HFFc6 (cell line): ENCODE measurements at regions not wholly inside any gene's neighbourhood (a gene's known extent, or its start where the extent isn't known, plus 50 kb on each side); places are given as distances from the start of the nearest gene placed in this dataset.

Source experiments
- DNase-seq: peaks from one replicate; pipeline ENCODE4 v3.0.0-alpha.2; 2018
- H3K27ac Mint-ChIP-seq: 2 replicates; pipeline ENCODE4 v1.8.0; 2020; ENCODE audit warnings: mild to moderate bottlenecking, mixed read lengths
- H3K27me3 Mint-ChIP-seq: 2 replicates; pipeline ENCODE4 v1.8.0; 2021; ENCODE audit warnings: mild to moderate bottlenecking, moderate library complexity, mixed read lengths; ENCODE audit not compliant: insufficient read depth
- H3K36me3 Mint-ChIP-seq: 2 replicates; pipeline ENCODE4 v1.8.0; 2021; ENCODE audit warnings: low read depth, mixed read lengths
- H3K4me1 Mint-ChIP-seq: 2 replicates; pipeline ENCODE4 v1.8.0; 2020; ENCODE audit warnings: low read depth, mixed read lengths
- H3K4me3 Mint-ChIP-seq: 2 replicates; pipeline ENCODE4 v1.8.0; 2020; ENCODE audit warnings: mild to moderate bottlenecking, moderate library complexity, mixed read lengths
- H3K9me3 Mint-ChIP-seq: 2 replicates; pipeline ENCODE4 v1.8.0; 2020; ENCODE audit warnings: mild to moderate bottlenecking, mixed read lengths
- CTCF ChIP-seq: fragments of 200-600 bp; sonication (generic); IDR thresholded peaks from 2 replicates; pipeline ENCODE4 v1.5.0; 2021; ENCODE audit warnings: antibody characterized with exemption, mild to moderate bottlenecking

- Mint-ChIP-seq H3K36me3 (no peaks in the 10 kb centered on the region), H3K9me3 (no peaks in the 10 kb centered on the region), H3K27me3 (no peaks in the 10 kb centered on the region), H3K4me3 (no peak overlapping the region; the same call in 1 of the 2 replicates), H3K27ac (no peak overlapping the region), H3K4me1 (peaks cover 6% of the 10 kb centered on the region; the same call in 1 of the 2 replicates)
- TF ChIP-seq CTCF: no peak
- DNase-seq: no peak
Observed at GRCh38 chr14:84453307-84453950, 1076.5 kb upstream of the FLRT2 start.

GRCh38 chr14:84454114-84454513 is 1075.8 kb upstream of the FLRT2 start:
- DNase-seq: no peak
- Mint-ChIP-seq H3K4me1 (peaks cover 6% of the 10 kb centered on the region; the same call in 1 of the 2 replicates), H3K36me3 (no peaks in the 10 kb centered on the region), H3K9me3 (no peaks in the 10 kb centered on the region), H3K27ac (no peak overlapping the region), H3K4me3 (peak overlapping the region; percentile 12; the same call in 1 of the 2 replicates), H3K27me3 (no peaks in the 10 kb centered on the region)
- no peak for TF ChIP-seq CTCF

GRCh38 chr14:84456946-84457345 is 1073.0 kb upstream of the FLRT2 start:
- Mint-ChIP-seq H3K27ac (no peak overlapping the region), H3K9me3 (no peaks in the 10 kb centered on the region), H3K36me3 (no peaks in the 10 kb centered on the region), H3K27me3 (no peaks in the 10 kb centered on the region), H3K4me3 (no peak overlapping the region), H3K4me1 (peaks cover 6% of the 10 kb centered on the region; the same call in 1 of the 2 replicates)
- DNase-seq: no peak
- no peak for TF ChIP-seq CTCF

- H3K27me3 Mint-ChIP-seq: no peaks in the 10 kb centered on the region
- DNase-seq: no peak
- H3K4me1 Mint-ChIP-seq: peaks cover 3% of the 10 kb centered on the region; the same call in 1 of the 2 replicates
Observed at GRCh38 chr14:84458881-84459280, 1071.1 kb upstream of the FLRT2 start.

GRCh38 chr14:84465880-84466279 is 1064.1 kb upstream of the FLRT2 start:
- no peak for DNase-seq
- H3K9me3 Mint-ChIP-seq: no peaks in the 10 kb centered on the region
- no peaks in the 10 kb centered on the region; the same call in 1 of the 2 replicates for H3K27me3 Mint-ChIP-seq
- peaks cover 29% of the 10 kb centered on the region for H3K4me1 Mint-ChIP-seq
- H3K4me3 Mint-ChIP-seq: no peak overlapping the region
- H3K36me3 Mint-ChIP-seq: no peaks in the 10 kb centered on the region
- H3K27ac Mint-ChIP-seq: no peak overlapping the region
- no peak for TF ChIP-seq CTCF

More at GRCh38 chr14:84458881-84459280, 1071.1 kb upstream of the FLRT2 start:
- Mint-ChIP-seq H3K9me3 (no peaks in the 10 kb centered on the region), H3K4me3 (no peak overlapping the region), H3K36me3 (no peaks in the 10 kb centered on the region), H3K27ac (no peak overlapping the region)
- TF ChIP-seq CTCF: no peak
